PFSK-1 (cell line): ENCODE measurements at regions not wholly inside any gene's neighbourhood (a gene's known extent, or its start where the extent isn't known, plus 50 kb on each side); places are given as distances from the start of the nearest gene placed in this dataset.

Experiments used
- FOXP2 ChIP-seq: optimal IDR thresholded peaks from 2 replicates; pipeline ENCODE3; 2011; ENCODE audit warnings: borderline replicate concordance, control low read depth, inconsistent platforms; ENCODE audit not compliant: insufficient read depth; ENCODE audit errors: extremely low read length, extremely low read depth
- POLR2AphosphoS5 ChIP-seq: IDR thresholded peaks from 2 replicates; pipeline ENCODE4 v1.6.1; 2012; ENCODE audit warnings: low read depth, mild to moderate bottlenecking, control low read depth, low read length, moderate library complexity
- SIN3A ChIP-seq: IDR thresholded peaks from 2 replicates; pipeline ENCODE4 v1.6.1; 2012; ENCODE audit warnings: mild to moderate bottlenecking, low read length, moderate library complexity, borderline replicate concordance; ENCODE audit not compliant: insufficient read depth
- TAF1 ChIP-seq: IDR thresholded peaks from 2 replicates; pipeline ENCODE4 v1.6.1; 2012; ENCODE audit warnings: low read length, control low read depth, borderline replicate concordance; ENCODE audit not compliant: insufficient read depth
- TF ChIP-seq, protein P1 (sequence below), 2 experiments: IDR thresholded peaks; 2 replicates each; pipeline versions ENCODE4 v1.6.1 to v1.8.0; 2011 to 2012; ENCODE audit warnings: low read depth in 2 of 2, low read length in 2 of 2, control low read depth in 1 of 2, inconsistent platforms in 1 of 2, mild to moderate bottlenecking in 1 of 2, moderate library complexity in 1 of 2; ENCODE audit not compliant: insufficient read depth in 1 of 2

DNA sequence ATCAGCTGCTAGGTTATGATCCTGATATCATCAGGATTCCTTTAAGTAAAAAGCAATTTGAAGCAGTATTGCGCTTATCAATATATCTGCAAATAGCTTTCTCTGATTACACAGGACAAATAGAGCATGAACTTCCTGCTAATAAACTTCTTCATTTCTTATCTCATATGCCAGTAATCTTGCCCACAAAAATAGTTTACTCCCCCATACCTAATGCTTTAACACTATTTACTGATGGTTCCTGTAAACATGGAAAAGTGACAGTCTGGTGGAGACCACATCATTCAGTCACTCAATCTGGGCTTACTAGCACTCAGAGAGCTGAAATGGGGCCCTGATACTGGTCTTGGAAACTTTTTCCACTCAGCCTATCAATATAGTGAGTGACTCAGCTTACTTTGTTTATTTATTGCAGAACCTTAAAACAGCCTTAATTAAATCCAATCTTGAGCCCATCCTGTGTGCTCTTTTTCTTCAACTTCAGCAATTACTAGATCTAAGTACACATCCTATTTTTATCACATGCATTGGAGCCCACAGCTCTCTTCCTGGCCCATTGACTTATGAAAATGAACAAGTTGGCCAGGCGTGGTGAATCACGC, 1464.3 kb downstream of the UQCRFS1 start:
- no peak for TF ChIP-seq TAF1
- no peak for TF ChIP-seq POLR2AphosphoS5
- no peak for TF ChIP-seq FOXP2
- TF ChIP-seq, protein P1, sequence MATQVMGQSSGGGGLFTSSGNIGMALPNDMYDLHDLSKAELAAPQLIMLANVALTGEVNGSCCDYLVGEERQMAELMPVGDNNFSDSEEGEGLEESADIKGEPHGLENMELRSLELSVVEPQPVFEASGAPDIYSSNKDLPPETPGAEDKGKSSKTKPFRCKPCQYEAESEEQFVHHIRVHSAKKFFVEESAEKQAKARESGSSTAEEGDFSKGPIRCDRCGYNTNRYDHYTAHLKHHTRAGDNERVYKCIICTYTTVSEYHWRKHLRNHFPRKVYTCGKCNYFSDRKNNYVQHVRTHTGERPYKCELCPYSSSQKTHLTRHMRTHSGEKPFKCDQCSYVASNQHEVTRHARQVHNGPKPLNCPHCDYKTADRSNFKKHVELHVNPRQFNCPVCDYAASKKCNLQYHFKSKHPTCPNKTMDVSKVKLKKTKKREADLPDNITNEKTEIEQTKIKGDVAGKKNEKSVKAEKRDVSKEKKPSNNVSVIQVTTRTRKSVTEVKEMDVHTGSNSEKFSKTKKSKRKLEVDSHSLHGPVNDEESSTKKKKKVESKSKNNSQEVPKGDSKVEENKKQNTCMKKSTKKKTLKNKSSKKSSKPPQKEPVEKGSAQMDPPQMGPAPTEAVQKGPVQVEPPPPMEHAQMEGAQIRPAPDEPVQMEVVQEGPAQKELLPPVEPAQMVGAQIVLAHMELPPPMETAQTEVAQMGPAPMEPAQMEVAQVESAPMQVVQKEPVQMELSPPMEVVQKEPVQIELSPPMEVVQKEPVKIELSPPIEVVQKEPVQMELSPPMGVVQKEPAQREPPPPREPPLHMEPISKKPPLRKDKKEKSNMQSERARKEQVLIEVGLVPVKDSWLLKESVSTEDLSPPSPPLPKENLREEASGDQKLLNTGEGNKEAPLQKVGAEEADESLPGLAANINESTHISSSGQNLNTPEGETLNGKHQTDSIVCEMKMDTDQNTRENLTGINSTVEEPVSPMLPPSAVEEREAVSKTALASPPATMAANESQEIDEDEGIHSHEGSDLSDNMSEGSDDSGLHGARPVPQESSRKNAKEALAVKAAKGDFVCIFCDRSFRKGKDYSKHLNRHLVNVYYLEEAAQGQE (IDR thresholded peaks at IDR 0.05; ENCODE audit: insufficient read depth in 1 of 2, low read depth in 2 of 2, low read length in 2 of 2): no peak
- no peak for TF ChIP-seq SIN3A

DNA sequence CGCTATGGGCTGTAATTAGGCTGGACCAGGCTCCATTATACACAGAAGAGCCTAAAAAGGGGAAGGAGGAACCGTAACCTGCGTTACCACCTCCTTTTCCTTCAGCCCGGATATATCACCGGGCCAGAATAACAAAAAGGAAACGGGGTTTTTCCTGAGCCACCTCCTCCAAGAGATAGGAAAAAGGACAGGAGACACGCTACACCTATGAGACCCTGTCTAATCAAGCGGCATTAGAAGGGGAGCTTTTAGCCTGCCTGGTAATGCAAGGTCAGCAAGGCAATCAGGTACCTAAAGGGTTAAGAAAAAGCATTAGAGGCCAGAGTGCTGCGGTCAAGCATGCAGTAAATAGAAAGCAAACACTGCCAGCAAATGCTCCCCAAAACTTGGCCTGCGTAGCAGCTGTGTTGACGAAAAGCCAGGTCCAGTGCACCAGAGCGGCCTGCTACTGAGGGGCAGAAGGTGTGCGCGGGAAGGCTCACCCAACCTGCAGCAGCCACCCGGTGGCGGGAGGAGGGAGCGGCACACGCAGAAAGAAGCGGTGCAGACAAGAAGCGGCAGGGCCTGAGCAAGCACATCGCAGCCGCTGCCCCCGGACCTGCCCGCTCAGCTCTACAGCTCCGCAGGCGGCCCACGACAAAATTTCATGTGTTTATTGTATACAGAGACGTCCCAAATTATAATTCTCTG, 1466.1 kb downstream of the UQCRFS1 start:
- no peak for TF ChIP-seq FOXP2
- no peak for TF ChIP-seq TAF1
- TF ChIP-seq POLR2AphosphoS5: no peak
- TF ChIP-seq, protein P1 (IDR thresholded peaks at IDR 0.05; ENCODE audit: insufficient read depth in 1 of 2, low read depth in 2 of 2, low read length in 2 of 2): no peak
- no peak for TF ChIP-seq SIN3A

DNA sequence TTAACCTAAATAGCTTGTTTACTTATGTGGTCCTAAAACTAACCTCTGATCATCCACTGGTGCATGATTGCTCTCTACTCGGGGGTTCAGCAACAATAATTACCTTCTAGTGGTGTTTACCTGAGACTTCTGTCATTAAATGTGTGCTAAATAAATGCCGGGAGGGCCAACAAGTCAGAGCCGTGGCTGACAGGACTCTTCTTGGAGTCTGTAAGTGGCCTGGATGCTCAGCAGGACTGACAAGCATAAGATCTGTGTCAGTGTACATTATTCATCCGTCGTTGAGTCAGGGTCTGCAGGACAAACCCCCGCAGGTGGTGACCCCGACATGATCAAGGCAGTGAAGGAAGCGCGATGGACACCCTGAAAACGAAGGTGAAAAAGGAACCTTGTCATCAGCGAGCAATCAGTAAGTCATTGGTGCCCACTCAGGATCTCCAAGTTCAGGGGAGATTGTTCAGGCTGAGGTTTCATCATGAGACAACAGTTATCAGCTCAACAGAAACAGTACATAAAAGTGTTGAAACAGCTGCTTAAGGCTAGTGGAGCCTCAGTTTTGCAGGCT, 1466.9 kb downstream of the UQCRFS1 start:
- TF ChIP-seq TAF1: no peak

DNA sequence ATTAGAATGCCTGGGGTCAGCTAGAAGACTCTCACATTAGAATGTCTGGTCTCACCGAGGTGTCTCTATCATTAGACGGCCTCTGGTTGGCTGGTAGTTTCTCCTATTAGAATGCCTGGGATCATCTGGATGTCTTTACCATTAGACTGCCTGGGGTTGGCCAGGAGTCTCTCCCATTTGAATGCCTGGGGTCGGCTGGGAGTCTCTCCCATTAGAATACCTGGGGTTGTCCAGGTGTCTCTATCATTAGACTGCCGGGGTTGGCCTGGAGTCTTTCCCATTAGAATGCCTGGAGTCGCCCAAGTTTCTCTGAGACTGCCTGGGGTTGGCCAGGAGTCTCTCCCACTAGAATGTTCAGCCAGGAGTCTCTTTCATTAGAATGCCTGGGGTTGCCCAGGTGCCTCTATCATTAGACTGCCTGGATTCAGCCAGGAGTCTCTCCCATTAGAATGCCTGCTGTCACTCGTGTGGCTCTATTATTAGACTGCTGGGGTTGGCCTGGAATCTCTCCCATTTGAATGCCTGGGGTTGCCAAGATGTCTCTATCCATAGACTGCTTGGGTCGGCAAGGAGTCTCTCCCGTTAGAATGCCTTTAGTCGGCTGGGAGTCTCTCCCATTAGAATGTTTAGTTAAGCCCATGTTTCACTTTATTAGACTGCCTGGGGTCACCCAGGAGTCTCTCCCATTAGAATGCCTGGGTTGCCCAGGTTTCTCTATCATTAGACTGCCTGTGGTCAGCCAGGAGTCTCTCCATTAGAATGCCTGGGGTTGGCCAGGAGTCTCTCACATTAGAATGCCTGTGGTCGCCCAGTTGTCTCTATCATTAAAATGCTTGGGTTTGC, 1467.8 kb downstream of the UQCRFS1 start:
- TF ChIP-seq FOXP2 (no peak), POLR2AphosphoS5 (no peak), SIN3A (no peak), TAF1 (no peak)
- TF ChIP-seq, protein P1 (IDR thresholded peaks at IDR 0.05; ENCODE audit: insufficient read depth in 1 of 2, low read depth in 2 of 2, low read length in 2 of 2): no peak

DNA sequence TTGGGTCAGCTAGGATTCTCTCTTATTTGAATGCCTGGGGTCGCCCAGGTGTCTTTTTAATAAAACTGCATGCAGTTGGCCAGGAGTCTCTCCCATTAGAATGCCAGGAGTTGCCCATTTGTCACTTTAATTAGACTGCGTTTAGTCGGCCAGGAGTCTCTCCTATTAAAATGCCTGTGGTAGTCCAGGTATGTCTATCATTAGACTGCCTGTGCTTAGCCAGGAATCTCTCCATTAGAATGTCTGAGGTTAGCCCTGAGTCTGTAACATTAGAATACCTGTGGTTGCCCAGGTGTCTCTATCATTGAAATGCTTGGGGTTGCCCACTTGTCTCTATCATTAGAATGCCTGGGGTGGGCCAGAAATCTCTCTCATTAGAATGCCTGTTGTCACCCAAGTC, 1470.9 kb downstream of the UQCRFS1 start:
- TF ChIP-seq FOXP2: no peak
- TF ChIP-seq POLR2AphosphoS5: no peak
- TF ChIP-seq, protein P1 (IDR thresholded peaks at IDR 0.05; ENCODE audit: insufficient read depth in 1 of 2, low read depth in 2 of 2, low read length in 2 of 2): no peak
- no peak for TF ChIP-seq TAF1
- no peak for TF ChIP-seq SIN3A
